ENCODE measurements at regions not wholly inside any gene's neighbourhood (a gene's known extent, or its start where the extent isn't known, plus 50 kb on each side); places are given as distances from the start of the nearest gene placed in this dataset.

- intact Hi-C loops (cut with micrococcal nuclease), result no loop called here
- H3K36me3 ChIP-seq (replicated peaks in 1 of 2; ENCODE audit: control extremely low read depth in 1 of 2, control insufficient read depth in 1 of 2, extremely low read depth in 1 of 2, insufficient read depth in 2 of 2, low read length in 1 of 2), result no peaks in the 10 kb centered on the region
- ChIA-PET CTCF (no interaction called here), POLR2A (no interaction called here)
- TF ChIP-seq EZH2 (IDR thresholded peaks at IDR 0.05; ENCODE audit: borderline replicate concordance, insufficient read depth, low read depth, low read length, poor library complexity, severe bottlenecking) (no peak), CTCF (IDR thresholded peaks at IDR 0.05) (no peak)
- DNase-seq (no peak), ATAC-seq (ENCODE audit: low read depth) (no peak)
- H3K27ac ChIP-seq (ENCODE audit: low read length in 2 of 2), result no peak overlapping the region
- H4K20me1 ChIP-seq (ENCODE audit: control insufficient read depth, insufficient read depth, low read length, poor library complexity, severe bottlenecking), result no peaks in the 10 kb centered on the region
- H3K27ac Mint-ChIP-seq, result no peak overlapping the region
- H3K4me2 ChIP-seq (replicated peaks; ENCODE audit: low read depth, low read length, poor library complexity, severe bottlenecking), result no peak overlapping the region
- H2AFZ ChIP-seq (ENCODE audit: insufficient read depth, low read depth, low read length, poor library complexity, severe bottlenecking), result no peak overlapping the region
- H3K9ac ChIP-seq (ENCODE audit: low read length), result no peak overlapping the region
- H3K4me3 Mint-ChIP-seq, result no peak overlapping the region
- H3K9me3 ChIP-seq (ENCODE audit: control extremely low read depth in 1 of 3, control insufficient read depth in 2 of 3, insufficient read depth in 1 of 3, low read length in 2 of 3), result peaks cover 0 to 5% (median 0%) of the 10 kb centered on the region in 3 donors
- H3K79me2 ChIP-seq (ENCODE audit: control insufficient read depth, insufficient read depth, low read length), result no peaks in the 10 kb centered on the region
- H3K27me3 Mint-ChIP-seq, result peaks cover 4% of the 10 kb centered on the region
- no peaks in the 10 kb centered on the region for H3K4me1 ChIP-seq (ENCODE audit: control insufficient read depth in 2 of 2, insufficient read depth in 2 of 2, low read length in 2 of 2)
- H3K27me3 ChIP-seq (replicated peaks in 1 of 4; ENCODE audit: control extremely low read depth in 1 of 4, control insufficient read depth in 3 of 4, insufficient read depth in 4 of 4, low read length in 3 of 4), result no peaks in the 10 kb centered on the region
- peaks cover 5% of the 10 kb centered on the region for H3K4me1 Mint-ChIP-seq
- WGBS (ENCODE audit: insufficient coverage), result no CpG with 5 or more reads among the region's 6 CpGs
- no peaks in the 10 kb centered on the region for H3K9me3 Mint-ChIP-seq (ENCODE audit: insufficient read depth)
- H3K4me3 ChIP-seq (ENCODE audit: control extremely low read depth in 1 of 5, extremely low read depth in 1 of 5, insufficient read depth in 1 of 5, low read depth in 2 of 5, low read length in 4 of 5), result no peak overlapping the region
Measured at GRCh38 chr4:142960867-142961644, 115.0 kb upstream of the INPP4B start.

GRCh38 chr4:142961866-142962265 lies 115.8 kb upstream of the INPP4B start:
- Mint-ChIP-seq H3K27ac (no peak overlapping the region), H3K9me3 (ENCODE audit: insufficient read depth) (no peaks in the 10 kb centered on the region), H3K27me3 (peaks cover 4% of the 10 kb centered on the region), H3K4me1 (peaks cover 5% of the 10 kb centered on the region), H3K4me3 (no peak overlapping the region)
- H3K9me3 ChIP-seq (ENCODE audit: control extremely low read depth in 1 of 3, control insufficient read depth in 2 of 3, insufficient read depth in 1 of 3, low read length in 2 of 3), result peaks cover 0 to 7% (median 0%) of the 10 kb centered on the region in 3 donors
- ChIA-PET CTCF (no interaction called here), POLR2A (no interaction called here)
- DNase-seq, result peak; percentile 2
- no peaks in the 10 kb centered on the region for H3K4me1 ChIP-seq (ENCODE audit: control insufficient read depth in 2 of 2, insufficient read depth in 2 of 2, low read length in 2 of 2)
- no peak for ATAC-seq (ENCODE audit: low read depth)
- WGBS (ENCODE audit: insufficient coverage), result no CpG with 5 or more reads among the region's 1 CpG
- no peaks in the 10 kb centered on the region for H4K20me1 ChIP-seq (ENCODE audit: control insufficient read depth, insufficient read depth, low read length, poor library complexity, severe bottlenecking)
- H3K4me3 ChIP-seq (ENCODE audit: control extremely low read depth in 1 of 5, extremely low read depth in 1 of 5, insufficient read depth in 1 of 5, low read depth in 2 of 5, low read length in 4 of 5), result no peak overlapping the region
- intact Hi-C loops (cut with micrococcal nuclease), result no loop called here
- no peaks in the 10 kb centered on the region for H3K79me2 ChIP-seq (ENCODE audit: control insufficient read depth, insufficient read depth, low read length)
- no peak overlapping the region for H3K27ac ChIP-seq (ENCODE audit: low read length in 2 of 2)
- H3K9ac ChIP-seq (ENCODE audit: low read length), result no peak overlapping the region
- TF ChIP-seq EZH2 (IDR thresholded peaks at IDR 0.05; ENCODE audit: borderline replicate concordance, insufficient read depth, low read depth, low read length, poor library complexity, severe bottlenecking) (no peak), CTCF (IDR thresholded peaks at IDR 0.05) (no peak)
- no peaks in the 10 kb centered on the region for H3K27me3 ChIP-seq (replicated peaks in 1 of 4; ENCODE audit: control extremely low read depth in 1 of 4, control insufficient read depth in 3 of 4, insufficient read depth in 4 of 4, low read length in 3 of 4)
- H2AFZ ChIP-seq (ENCODE audit: insufficient read depth, low read depth, low read length, poor library complexity, severe bottlenecking), result peak overlapping the region; percentile 16
- H3K36me3 ChIP-seq (replicated peaks in 1 of 2; ENCODE audit: control extremely low read depth in 1 of 2, control insufficient read depth in 1 of 2, extremely low read depth in 1 of 2, insufficient read depth in 2 of 2, low read length in 1 of 2), result no peaks in the 10 kb centered on the region
- H3K4me2 ChIP-seq (replicated peaks; ENCODE audit: low read depth, low read length, poor library complexity, severe bottlenecking), result no peak overlapping the region
